GM18867 (cell line): ENCODE measurements at regions not wholly inside any gene's neighbourhood (a gene's known extent, or its start where the extent isn't known, plus 50 kb on each side); places are given as distances from the start of the nearest gene placed in this dataset.
"Not testable (repeated sequence)": the region's sequence is repeated elsewhere in the genome, so short reads cannot be mapped to it uniquely, and the experiment has no call there.

ENCODE experiments used
- ATAC-seq: cut with Tn5 transposase; IDR thresholded peaks from one replicate; pipeline ENCODE4 v1.9.1; 2021; ENCODE audit warnings: mild to moderate bottlenecking, moderate library complexity; ENCODE audit not compliant: unreplicated experiment

- ATAC-seq: not testable (repeated sequence)
Measured at GRCh38 chr2:111282162-111282561, 161.4 kb downstream of the BCL2L11 start.

- ATAC-seq: not testable (repeated sequence)
Measured at GRCh38 chr2:111287646-111288568, 167.2 kb downstream of the BCL2L11 start.

GRCh38 chr2:111290370-111290769 is 169.7 kb downstream of the BCL2L11 start:
- ATAC-seq: not testable (repeated sequence)

GRCh38 chr2:111291566-111291965 is 170.9 kb downstream of the BCL2L11 start:
- ATAC-seq: not testable (repeated sequence)

- not testable (repeated sequence) for ATAC-seq
Measured at GRCh38 chr2:111292232-111292968, 171.7 kb downstream of the BCL2L11 start.

GRCh38 chr2:111294699-111295098 is 174.0 kb downstream of the BCL2L11 start:
- not testable (repeated sequence) for ATAC-seq

GRCh38 chr2:111296122-111296804 is 175.5 kb downstream of the BCL2L11 start:
- not testable (repeated sequence) for ATAC-seq

- ATAC-seq: not testable (repeated sequence)
Measured at GRCh38 chr2:111297128-111297527, 176.4 kb downstream of the BCL2L11 start.

GRCh38 chr2:111298927-111299326 is 178.2 kb downstream of the BCL2L11 start:
- ATAC-seq: not testable (repeated sequence)

GRCh38 chr2:111299635-111300034 is 178.9 kb downstream of the BCL2L11 start:
- not testable (repeated sequence) for ATAC-seq

- not testable (repeated sequence) for ATAC-seq
Measured at GRCh38 chr2:111301677-111302076, 181.0 kb downstream of the BCL2L11 start.

GRCh38 chr2:111302397-111303218 is 181.9 kb downstream of the BCL2L11 start:
- ATAC-seq: not testable (repeated sequence)

- not testable (repeated sequence) for ATAC-seq
Measured at GRCh38 chr2:111307302-111307701, 186.6 kb downstream of the BCL2L11 start.

- ATAC-seq: not testable (repeated sequence)
Measured at GRCh38 chr2:111309231-111310075, 188.7 kb downstream of the BCL2L11 start.

- ATAC-seq: not testable (repeated sequence)
Measured at GRCh38 chr2:111310395-111310794, 189.7 kb downstream of the BCL2L11 start.

GRCh38 chr2:111311568-111311967 is 190.9 kb downstream of the BCL2L11 start:
- not testable (repeated sequence) for ATAC-seq

- not testable (repeated sequence) for ATAC-seq
Measured at GRCh38 chr2:111312897-111313607, 192.3 kb downstream of the BCL2L11 start.

GRCh38 chr2:111313711-111314110 is 193.0 kb downstream of the BCL2L11 start:
- not testable (repeated sequence) for ATAC-seq
